ENCODE measurements at regions not wholly inside any gene's neighbourhood (a gene's known extent, or its start where the extent isn't known, plus 50 kb on each side); places are given as distances from the start of the nearest gene placed in this dataset.

DNA sequence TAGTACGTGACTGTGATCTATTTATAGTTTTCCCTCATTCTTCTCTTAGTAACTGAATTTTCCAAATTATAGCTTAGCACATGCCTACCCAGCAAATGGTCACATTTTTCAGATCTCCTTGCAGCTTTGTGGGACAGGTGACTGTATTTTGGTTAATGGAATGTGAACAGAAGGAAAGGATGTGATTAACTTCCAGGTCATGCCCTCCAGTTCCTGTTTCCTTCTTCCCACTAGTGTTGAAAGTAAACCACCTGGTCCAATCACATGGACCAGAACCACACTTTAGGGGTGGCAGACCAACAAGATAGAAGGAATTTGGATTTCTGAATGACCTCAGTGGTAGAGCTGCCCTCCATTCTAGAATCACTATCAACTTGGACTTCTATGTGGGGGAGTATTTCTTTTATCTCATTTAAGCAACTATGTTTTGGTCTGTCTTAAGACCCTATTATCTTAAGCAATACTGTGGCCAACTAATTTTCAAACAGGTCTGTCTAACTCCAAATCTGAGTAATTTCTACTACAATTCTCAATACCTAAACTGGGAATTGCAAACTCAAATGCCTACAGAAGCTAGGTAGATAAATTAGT, 76.0 kb upstream of the TSC22D2 start:
- TF ChIP-seq, protein P1, sequence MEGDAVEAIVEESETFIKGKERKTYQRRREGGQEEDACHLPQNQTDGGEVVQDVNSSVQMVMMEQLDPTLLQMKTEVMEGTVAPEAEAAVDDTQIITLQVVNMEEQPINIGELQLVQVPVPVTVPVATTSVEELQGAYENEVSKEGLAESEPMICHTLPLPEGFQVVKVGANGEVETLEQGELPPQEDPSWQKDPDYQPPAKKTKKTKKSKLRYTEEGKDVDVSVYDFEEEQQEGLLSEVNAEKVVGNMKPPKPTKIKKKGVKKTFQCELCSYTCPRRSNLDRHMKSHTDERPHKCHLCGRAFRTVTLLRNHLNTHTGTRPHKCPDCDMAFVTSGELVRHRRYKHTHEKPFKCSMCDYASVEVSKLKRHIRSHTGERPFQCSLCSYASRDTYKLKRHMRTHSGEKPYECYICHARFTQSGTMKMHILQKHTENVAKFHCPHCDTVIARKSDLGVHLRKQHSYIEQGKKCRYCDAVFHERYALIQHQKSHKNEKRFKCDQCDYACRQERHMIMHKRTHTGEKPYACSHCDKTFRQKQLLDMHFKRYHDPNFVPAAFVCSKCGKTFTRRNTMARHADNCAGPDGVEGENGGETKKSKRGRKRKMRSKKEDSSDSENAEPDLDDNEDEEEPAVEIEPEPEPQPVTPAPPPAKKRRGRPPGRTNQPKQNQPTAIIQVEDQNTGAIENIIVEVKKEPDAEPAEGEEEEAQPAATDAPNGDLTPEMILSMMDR (optimal IDR thresholded peaks at IDR 0.05 in 1 of 3, IDR thresholded peaks at IDR 0.05 in 1 of 3, conservative IDR thresholded peaks at IDR 0.05 in 1 of 3; ENCODE audit: extremely low read depth in 1 of 3, insufficient read depth in 2 of 3, low read length in 3 of 3) = no peak
- TF ChIP-seq EZH2 (IDR thresholded peaks at IDR 0.05; ENCODE audit: low read length) = no peak
